ENCODE measurements at regions not wholly inside any gene's neighbourhood (a gene's known extent, or its start where the extent isn't known, plus 50 kb on each side); places are given as distances from the start of the nearest gene placed in this dataset.

DNA sequence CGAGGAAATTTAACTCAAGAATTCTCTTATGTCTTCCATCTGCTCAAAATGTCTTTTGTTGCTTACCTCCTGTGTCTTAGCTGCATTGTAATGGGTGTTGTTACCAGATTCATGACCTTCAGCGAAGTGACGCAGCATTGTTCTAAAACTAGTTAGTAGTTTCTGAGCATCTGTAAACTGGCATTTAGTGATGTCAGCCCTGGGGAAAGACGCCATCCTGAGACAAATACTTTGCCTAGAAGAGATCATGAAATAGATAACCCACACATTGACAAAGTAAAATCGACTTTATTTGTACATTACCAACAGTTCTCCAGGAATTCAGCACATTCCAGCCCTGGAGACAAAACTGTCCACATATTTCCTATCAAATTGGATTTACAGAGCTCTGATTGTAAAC lies 87.8 kb downstream of the GPAM start:
- Histone ChIP-seq H3K4me1 (no peaks in the 10 kb centered on the region), H3K36me3 (no peaks in the 10 kb centered on the region), H3K9me3 (no peaks in the 10 kb centered on the region), H3K4me3 (no peak overlapping the region), H3K27me3 (no peaks in the 10 kb centered on the region), H3K27ac (no peak overlapping the region)
- TF ChIP-seq EP300 (IDR thresholded peaks at IDR 0.05) (no peak), POLR2A (IDR thresholded peaks at IDR 0.05) (no peak)
- TF ChIP-seq, protein P1, sequence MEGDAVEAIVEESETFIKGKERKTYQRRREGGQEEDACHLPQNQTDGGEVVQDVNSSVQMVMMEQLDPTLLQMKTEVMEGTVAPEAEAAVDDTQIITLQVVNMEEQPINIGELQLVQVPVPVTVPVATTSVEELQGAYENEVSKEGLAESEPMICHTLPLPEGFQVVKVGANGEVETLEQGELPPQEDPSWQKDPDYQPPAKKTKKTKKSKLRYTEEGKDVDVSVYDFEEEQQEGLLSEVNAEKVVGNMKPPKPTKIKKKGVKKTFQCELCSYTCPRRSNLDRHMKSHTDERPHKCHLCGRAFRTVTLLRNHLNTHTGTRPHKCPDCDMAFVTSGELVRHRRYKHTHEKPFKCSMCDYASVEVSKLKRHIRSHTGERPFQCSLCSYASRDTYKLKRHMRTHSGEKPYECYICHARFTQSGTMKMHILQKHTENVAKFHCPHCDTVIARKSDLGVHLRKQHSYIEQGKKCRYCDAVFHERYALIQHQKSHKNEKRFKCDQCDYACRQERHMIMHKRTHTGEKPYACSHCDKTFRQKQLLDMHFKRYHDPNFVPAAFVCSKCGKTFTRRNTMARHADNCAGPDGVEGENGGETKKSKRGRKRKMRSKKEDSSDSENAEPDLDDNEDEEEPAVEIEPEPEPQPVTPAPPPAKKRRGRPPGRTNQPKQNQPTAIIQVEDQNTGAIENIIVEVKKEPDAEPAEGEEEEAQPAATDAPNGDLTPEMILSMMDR (IDR thresholded peaks at IDR 0.05), result no peak
- WGBS, 2 donors, result 64 to 75% methylated on average over 5 of the region's 5 CpGs
- DNase-seq (ENCODE audit: low spot score in 2 of 2), result no peak

DNA sequence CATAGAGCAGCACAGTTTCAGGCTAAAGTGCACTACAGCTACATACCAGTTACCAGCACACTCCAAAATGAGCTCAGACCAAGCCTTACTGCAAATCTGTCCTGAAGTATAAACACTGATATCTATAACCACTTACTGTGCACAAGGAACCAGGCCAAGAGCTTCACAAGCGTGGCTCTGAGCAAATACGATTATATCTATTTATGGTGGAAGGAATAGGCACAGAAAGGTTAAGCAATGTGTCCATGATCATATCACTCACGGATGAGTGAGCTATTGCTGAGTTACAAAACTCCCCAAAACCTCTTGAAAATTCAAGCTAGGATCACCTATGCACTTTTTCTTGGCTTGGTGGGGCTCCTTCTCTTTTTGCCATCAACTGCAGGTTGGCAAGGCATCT lies 84.9 kb downstream of the GPAM start:
- Histone ChIP-seq H3K4me3 (no peak overlapping the region), H3K9me3 (peaks cover 0 to 4% (median 0%) of the 10 kb centered on the region in 4 donors), H3K36me3 (no peaks in the 10 kb centered on the region), H3K27me3 (no peaks in the 10 kb centered on the region), H3K4me1 (no peaks in the 10 kb centered on the region), H3K27ac (no peak overlapping the region)
- no peak for DNase-seq (ENCODE audit: low spot score in 2 of 2)
- WGBS, 2 donors, result 91 to 93% methylated on average over 3 of the region's 3 CpGs
- no peak for TF ChIP-seq EP300 (IDR thresholded peaks at IDR 0.05)
- TF ChIP-seq, protein P1 (IDR thresholded peaks at IDR 0.05), result no peak
- no peak for TF ChIP-seq POLR2A (IDR thresholded peaks at IDR 0.05)
